ENCODE measurements at regions not wholly inside any gene's neighbourhood (a gene's known extent, or its start where the extent isn't known, plus 50 kb on each side); places are given as distances from the start of the nearest gene placed in this dataset.

GRCh38 chr5:123806644-123807043 is 294.7 kb downstream of the CSNK1G3 start:
- no peaks in the 10 kb centered on the region for H3K36me3 ChIP-seq
- peaks cover 0 to 32% (median 14%) of the 10 kb centered on the region in 6 donors for H3K4me1 ChIP-seq
- no peak for DNase-seq
- intact Hi-C loops (cut with DNase I; ENCODE audit: low total_unique reads), result no loop called here
- TF ChIP-seq POLR2AphosphoS5 (IDR thresholded peaks at IDR 0.05) (no peak), CTCF (IDR thresholded peaks at IDR 0.05 in 8 of 11, conservative IDR thresholded peaks at IDR 0.05 in 3 of 11) (no peak), POLR2A (IDR thresholded peaks at IDR 0.05) (no peak)
- WGBS, 5 donors, result 93 to 100% (median 95%) methylated on average over 1 of the region's 1 CpG
- H3K27me3 ChIP-seq (replicated peaks in 1 of 7), result no peaks in the 10 kb centered on the region
- no peaks in the 10 kb centered on the region for H3K9me3 ChIP-seq
- H3K27ac ChIP-seq, result no peak overlapping the region
- no peak overlapping the region for H3K4me3 ChIP-seq

- TF ChIP-seq POLR2A (IDR thresholded peaks at IDR 0.05), result no peak
- no peak for TF ChIP-seq POLR2AphosphoS5 (IDR thresholded peaks at IDR 0.05)
- TF ChIP-seq CTCF (IDR thresholded peaks at IDR 0.05 in 8 of 11, conservative IDR thresholded peaks at IDR 0.05 in 3 of 11), result no peak
- H3K36me3 ChIP-seq, result no peaks in the 10 kb centered on the region
These were observed 293.3 kb downstream of the CSNK1G3 start for GRCh38 chr5:123805300-123805699.

DNA sequence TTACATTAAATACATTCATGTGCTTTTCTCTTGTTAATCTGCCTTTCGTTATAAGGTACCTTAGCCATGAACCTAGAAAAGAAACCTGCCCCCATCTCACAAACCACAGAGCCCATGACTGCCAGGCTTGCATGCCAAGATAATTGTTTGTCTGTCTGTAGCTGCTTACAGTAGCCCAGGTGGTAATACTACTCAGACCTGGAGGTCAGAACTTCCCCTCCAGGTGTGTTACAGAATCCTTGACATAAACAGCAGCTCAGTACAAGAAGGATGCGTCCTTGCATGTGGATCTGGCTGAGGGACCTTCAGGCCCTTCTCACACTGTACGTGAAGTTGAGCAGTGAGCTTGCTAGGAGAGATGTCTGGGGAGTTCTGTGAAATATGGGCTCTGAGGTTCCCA is 291.4 kb downstream of the CSNK1G3 start:
- Histone ChIP-seq H3K4me1 (peaks cover 0 to 2% (median 0%) of the 10 kb centered on the region in 6 donors), H3K4me3 (no peak overlapping the region), H3K27me3 (replicated peaks in 1 of 7) (no peaks in the 10 kb centered on the region), H3K36me3 (no peaks in the 10 kb centered on the region), H3K27ac (no peak overlapping the region), H3K9me3 (no peaks in the 10 kb centered on the region)
- intact Hi-C loops (cut with DNase I; ENCODE audit: low total_unique reads), result no loop called here
- TF ChIP-seq CTCF (IDR thresholded peaks at IDR 0.05 in 8 of 11, conservative IDR thresholded peaks at IDR 0.05 in 3 of 11) (no peak), POLR2AphosphoS5 (IDR thresholded peaks at IDR 0.05) (no peak), POLR2A (IDR thresholded peaks at IDR 0.05) (no peak)
- WGBS, 5 donors, result 80 to 94% (median 86%) methylated on average over 3 of the region's 3 CpGs
- no peak for DNase-seq

More at GRCh38 chr5:123805300-123805699, 293.3 kb downstream of the CSNK1G3 start:
- Histone ChIP-seq H3K27me3 (replicated peaks in 1 of 7) (no peaks in the 10 kb centered on the region), H3K4me3 (no peak overlapping the region), H3K4me1 (peaks cover 0 to 22% (median 10%) of the 10 kb centered on the region in 6 donors), H3K9me3 (no peaks in the 10 kb centered on the region), H3K27ac (no peak overlapping the region)
- no peak for DNase-seq
- intact Hi-C loops (cut with DNase I; ENCODE audit: low total_unique reads), result no loop called here

- H3K9me3 ChIP-seq, result no peaks in the 10 kb centered on the region
- no peak overlapping the region for H3K4me3 ChIP-seq
- 90 to 98% (median 94%) methylated on average over 4 of the region's 4 CpGs for WGBS, 5 donors
- intact Hi-C loops (cut with DNase I; ENCODE audit: low total_unique reads), result no loop called here
- no peaks in the 10 kb centered on the region for H3K36me3 ChIP-seq
- no peak overlapping the region for H3K27ac ChIP-seq
- TF ChIP-seq POLR2A (IDR thresholded peaks at IDR 0.05) (no peak), POLR2AphosphoS5 (IDR thresholded peaks at IDR 0.05) (no peak), CTCF (IDR thresholded peaks at IDR 0.05 in 8 of 11, conservative IDR thresholded peaks at IDR 0.05 in 3 of 11) (no peak)
- no peaks in the 10 kb centered on the region for H3K27me3 ChIP-seq (replicated peaks in 1 of 7)
- H3K4me1 ChIP-seq, result no peaks in the 10 kb centered on the region
- DNase-seq, result no peak
These were observed 290.4 kb downstream of the CSNK1G3 start for GRCh38 chr5:123802298-123802951.

Data from spleen (tissue), 11 donors.